Tibial nerve (tissue), 4 donors: ENCODE measurements at regions not wholly inside any gene's neighbourhood (a gene's known extent, or its start where the extent isn't known, plus 50 kb on each side); places are given as distances from the start of the nearest gene placed in this dataset.

Source experiments
- EP300 ChIP-seq, 2 donors: sonication (generic); formaldehyde crosslinking; IDR thresholded peaks; one replicate each; pipeline ENCODE4 v1.6.1; 2017; ENCODE audit warnings: antibody characterized with exemption in 2 of 2, mild to moderate bottlenecking in 1 of 2
- POLR2A ChIP-seq, 2 donors: fragments of 450-650 bp; IDR thresholded peaks; one replicate each; pipeline ENCODE4 v1.6.1; 2017; ENCODE audit warnings: antibody characterized with exemption in 2 of 2, mild to moderate bottlenecking in 2 of 2, moderate library complexity in 2 of 2
- TF ChIP-seq, protein P1 (sequence below), 5 experiments: fragments of 200-600 bp in 3 of 5; fragments of 450-650 bp in 2 of 5; sonication (generic) in 3 of 5; IDR thresholded peaks; one replicate each; pipeline ENCODE4 v1.5.1; 2016 to 2019; ENCODE audit warnings: antibody characterized with exemption in 5 of 5, mild to moderate bottlenecking in 3 of 5, moderate library complexity in 2 of 5

DNA sequence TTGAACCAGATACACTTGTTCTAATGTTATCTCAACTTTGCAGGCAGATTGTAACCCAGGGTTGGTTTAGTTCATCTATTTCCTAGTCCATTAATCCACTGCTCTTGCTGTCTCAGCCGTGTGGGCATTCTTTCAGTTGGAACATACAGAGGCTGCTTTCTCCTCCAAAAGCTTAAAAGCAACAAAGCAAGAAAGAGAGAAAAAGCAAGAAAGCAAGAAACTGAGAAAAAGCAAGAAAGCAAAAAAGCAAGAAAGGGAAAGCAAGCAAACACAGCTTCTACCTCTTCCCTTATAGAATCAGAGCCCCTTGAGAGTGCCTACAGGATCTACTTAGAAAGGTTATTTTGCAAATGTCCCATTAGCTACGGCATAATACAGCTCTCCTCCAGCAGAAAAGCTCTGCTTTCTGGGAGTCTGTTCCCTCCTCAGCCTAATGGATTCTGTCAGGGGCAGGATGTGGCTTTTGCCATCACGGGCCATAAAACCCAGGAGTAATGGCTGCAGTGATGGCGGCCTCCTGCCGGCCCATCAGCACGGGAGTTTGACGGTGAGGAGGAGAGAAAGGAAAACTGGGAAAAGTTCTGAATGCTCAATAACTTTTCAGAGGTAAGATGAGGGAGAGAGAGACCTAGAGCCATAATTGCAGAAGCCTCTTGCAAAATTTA is 156.8 kb upstream of the JARID2 start:
- TF ChIP-seq, protein P1, sequence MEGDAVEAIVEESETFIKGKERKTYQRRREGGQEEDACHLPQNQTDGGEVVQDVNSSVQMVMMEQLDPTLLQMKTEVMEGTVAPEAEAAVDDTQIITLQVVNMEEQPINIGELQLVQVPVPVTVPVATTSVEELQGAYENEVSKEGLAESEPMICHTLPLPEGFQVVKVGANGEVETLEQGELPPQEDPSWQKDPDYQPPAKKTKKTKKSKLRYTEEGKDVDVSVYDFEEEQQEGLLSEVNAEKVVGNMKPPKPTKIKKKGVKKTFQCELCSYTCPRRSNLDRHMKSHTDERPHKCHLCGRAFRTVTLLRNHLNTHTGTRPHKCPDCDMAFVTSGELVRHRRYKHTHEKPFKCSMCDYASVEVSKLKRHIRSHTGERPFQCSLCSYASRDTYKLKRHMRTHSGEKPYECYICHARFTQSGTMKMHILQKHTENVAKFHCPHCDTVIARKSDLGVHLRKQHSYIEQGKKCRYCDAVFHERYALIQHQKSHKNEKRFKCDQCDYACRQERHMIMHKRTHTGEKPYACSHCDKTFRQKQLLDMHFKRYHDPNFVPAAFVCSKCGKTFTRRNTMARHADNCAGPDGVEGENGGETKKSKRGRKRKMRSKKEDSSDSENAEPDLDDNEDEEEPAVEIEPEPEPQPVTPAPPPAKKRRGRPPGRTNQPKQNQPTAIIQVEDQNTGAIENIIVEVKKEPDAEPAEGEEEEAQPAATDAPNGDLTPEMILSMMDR (IDR thresholded peaks at IDR 0.05): no peak
- TF ChIP-seq EP300 (IDR thresholded peaks at IDR 0.05) (no peak), POLR2A (IDR thresholded peaks at IDR 0.05) (no peak)
